IPS-18a (cell line): ENCODE measurements at regions not wholly inside any gene's neighbourhood (a gene's known extent, or its start where the extent isn't known, plus 50 kb on each side); places are given as distances from the start of the nearest gene placed in this dataset.
"Not testable (repeated sequence)": the region's sequence is repeated elsewhere in the genome, so short reads cannot be mapped to it uniquely, and the experiment has no call there.

Experiments
- H3K27ac ChIP-seq: one replicate; pipeline ENCODE4 v1.5.1; 2013; ENCODE audit warnings: low read length
- H3K27me3 ChIP-seq: one replicate; pipeline ENCODE4 v1.6.1; 2013; ENCODE audit warnings: mild to moderate bottlenecking, low read length; ENCODE audit not compliant: control insufficient read depth, insufficient read depth
- H3K36me3 ChIP-seq: one replicate; pipeline ENCODE4 v1.6.1; 2013; ENCODE audit warnings: low read depth, low read length; ENCODE audit not compliant: control insufficient read depth
- H3K4me1 ChIP-seq: one replicate; pipeline ENCODE4 v1.6.1; 2013; ENCODE audit warnings: low read depth, low read length; ENCODE audit not compliant: control insufficient read depth
- H3K4me3 ChIP-seq: one replicate; pipeline ENCODE4 v1.5.1; 2013; ENCODE audit warnings: low read length
- H3K9ac ChIP-seq: one replicate; pipeline ENCODE4 v1.6.1; 2013; ENCODE audit warnings: mild to moderate bottlenecking, low read length, moderate library complexity
- H3K9me3 ChIP-seq: one replicate; pipeline ENCODE4 v1.6.1; 2013; ENCODE audit warnings: low read depth, low read length; ENCODE audit not compliant: control insufficient read depth

DNA sequence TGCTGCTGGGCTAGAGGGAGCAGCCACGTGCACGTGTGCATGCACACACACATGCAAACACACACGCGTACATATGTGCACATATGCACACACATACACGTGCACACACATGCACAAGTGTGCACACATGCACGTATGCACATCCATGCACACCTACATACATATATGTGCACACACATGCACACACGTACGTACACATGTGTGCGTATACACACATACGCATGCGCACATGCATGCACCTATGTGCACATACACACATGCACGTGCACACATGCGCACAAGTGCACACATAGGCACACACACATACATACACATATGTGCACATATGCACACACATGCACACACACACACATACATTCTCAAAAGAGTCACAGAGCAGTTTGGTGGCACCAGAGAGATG is 85.9 kb upstream of the SLC25A33 start:
- Histone ChIP-seq H3K27ac (no peak overlapping the region), H3K9me3 (no peaks in the 10 kb centered on the region), H3K9ac (no peak overlapping the region), H3K36me3 (no peaks in the 10 kb centered on the region), H3K27me3 (no peaks in the 10 kb centered on the region), H3K4me1 (peaks cover 7% of the 10 kb centered on the region), H3K4me3 (no peak overlapping the region)

DNA sequence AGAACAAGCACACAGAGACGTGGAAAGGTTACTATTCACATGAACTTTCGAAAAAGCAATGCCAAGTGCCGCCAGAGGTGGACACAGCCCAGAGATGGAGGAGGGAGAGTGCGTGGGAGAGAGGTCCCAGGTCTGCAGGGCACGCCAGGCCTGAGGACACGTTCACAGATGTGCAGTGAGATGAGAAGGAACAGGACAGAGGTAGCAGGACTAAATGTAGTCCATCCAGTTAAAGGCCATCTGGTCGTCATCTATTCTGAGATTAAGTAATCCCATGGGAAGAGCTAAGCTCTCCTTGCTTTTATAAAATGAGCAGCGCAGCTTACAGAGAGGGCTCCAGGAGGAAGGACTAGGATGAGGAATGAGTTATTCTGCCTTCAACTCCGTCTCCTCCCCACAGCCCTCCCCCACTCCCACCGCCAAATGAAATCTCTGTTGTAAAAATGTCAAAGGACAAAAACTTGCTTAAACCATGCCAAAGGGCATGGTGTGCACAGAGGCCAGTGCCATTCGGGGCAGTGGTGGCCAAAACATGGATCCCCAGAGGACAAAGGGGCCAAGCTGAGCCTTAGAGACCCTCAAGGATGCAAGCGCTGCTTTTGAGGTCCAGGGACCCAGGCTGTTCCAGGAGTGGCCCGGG is 85.4 kb upstream of the SLC25A33 start:
- no peak overlapping the region for H3K4me3 ChIP-seq
- no peak overlapping the region for H3K9ac ChIP-seq
- no peaks in the 10 kb centered on the region for H3K36me3 ChIP-seq
- H3K27ac ChIP-seq = no peak overlapping the region
- H3K4me1 ChIP-seq = peaks cover 2% of the 10 kb centered on the region
- no peaks in the 10 kb centered on the region for H3K27me3 ChIP-seq
- H3K9me3 ChIP-seq = no peaks in the 10 kb centered on the region

DNA sequence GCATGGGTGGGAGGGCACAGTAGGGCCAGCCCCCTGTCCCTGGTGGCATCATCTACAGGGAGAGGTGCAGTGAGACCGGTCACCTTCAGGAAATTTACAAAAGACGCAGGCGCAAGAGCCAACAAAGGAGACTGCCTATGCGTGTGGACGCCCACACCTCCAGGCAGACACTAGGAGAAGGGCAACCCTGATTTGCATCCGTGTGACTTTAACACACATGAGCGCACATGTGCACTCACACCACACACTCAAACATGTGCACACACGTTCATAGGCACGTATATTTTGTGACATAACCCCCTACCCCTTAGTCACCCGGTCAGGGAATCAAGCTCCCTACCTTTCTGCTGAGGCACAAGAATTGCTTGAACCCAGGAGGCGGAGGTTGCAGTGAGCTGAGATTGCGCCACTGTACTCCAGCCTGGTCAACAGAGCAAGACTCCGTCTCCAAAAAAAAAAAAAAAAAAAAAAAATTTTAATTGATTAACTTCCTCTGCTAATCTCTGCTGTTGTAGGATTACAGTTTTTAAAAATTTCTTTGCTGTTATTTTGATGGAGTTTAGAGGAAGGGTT is 84.7 kb upstream of the SLC25A33 start:
- Histone ChIP-seq H3K27me3 (no peaks in the 10 kb centered on the region), H3K36me3 (no peaks in the 10 kb centered on the region), H3K9ac (no peak overlapping the region), H3K4me1 (no peaks in the 10 kb centered on the region), H3K27ac (no peak overlapping the region), H3K9me3 (no peaks in the 10 kb centered on the region), H3K4me3 (no peak overlapping the region)

DNA sequence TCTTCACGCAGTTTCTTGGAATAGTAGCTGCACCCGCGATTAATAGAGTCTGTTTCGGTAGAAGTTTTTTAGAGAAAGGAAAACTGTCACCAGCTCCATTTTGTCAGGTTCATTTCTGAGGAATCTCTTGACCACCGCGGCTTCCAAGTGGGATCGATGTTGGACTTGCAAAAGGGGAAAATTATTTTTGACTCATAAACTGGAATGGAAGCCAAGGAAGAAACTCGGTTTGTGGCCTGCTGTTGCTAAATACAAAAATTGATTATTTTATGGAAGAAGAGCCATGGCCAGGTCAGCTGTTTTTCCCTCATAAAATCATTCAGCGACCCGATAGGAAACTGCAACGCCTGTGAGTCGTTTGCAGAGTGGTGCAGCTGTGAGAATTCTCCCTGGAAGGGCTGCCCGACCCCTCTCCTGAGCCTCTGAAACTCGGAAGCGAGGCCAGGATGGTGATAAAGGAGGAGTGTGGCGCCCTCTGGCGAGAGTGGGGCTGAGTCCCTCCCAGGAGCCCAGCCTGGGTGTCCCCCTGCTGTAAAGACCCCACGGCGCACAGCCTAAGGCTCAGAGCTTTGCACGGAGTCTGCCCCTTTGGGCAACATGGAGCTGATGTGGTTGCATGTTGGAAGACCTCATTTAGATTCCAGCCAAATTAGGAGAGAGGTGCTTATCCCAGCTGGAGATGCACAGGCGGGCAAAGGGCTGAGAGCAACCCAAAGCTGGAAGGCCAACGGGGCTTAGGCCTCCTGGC is 83.6 kb upstream of the SLC25A33 start:
- H3K9me3 ChIP-seq = no peaks in the 10 kb centered on the region
- no peak overlapping the region for H3K9ac ChIP-seq
- no peaks in the 10 kb centered on the region for H3K4me1 ChIP-seq
- H3K4me3 ChIP-seq = no peak overlapping the region
- no peaks in the 10 kb centered on the region for H3K36me3 ChIP-seq
- H3K27me3 ChIP-seq = no peaks in the 10 kb centered on the region
- no peak overlapping the region for H3K27ac ChIP-seq

DNA sequence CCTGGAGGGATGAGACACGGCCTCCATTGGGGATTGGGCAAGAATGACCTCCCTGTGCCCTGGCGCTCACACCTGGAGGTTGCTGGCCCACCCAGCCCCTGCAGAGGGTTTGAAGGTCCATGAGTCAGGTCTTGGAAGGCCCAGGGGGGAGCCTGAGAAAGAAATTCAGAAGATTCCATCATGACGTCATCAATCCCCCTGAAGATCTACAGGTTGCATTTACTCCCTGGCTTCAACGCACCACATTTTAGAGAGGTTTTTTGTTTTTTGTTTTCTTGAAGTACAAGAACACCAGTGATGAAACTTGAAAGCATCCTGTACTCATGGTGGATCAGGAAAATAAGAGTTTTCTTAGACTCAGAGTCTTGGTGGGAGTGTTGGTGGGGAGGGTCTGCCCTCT is 82.4 kb upstream of the SLC25A33 start:
- no peak overlapping the region for H3K9ac ChIP-seq
- no peak overlapping the region for H3K4me3 ChIP-seq
- no peak overlapping the region for H3K27ac ChIP-seq
- no peaks in the 10 kb centered on the region for H3K4me1 ChIP-seq
- no peaks in the 10 kb centered on the region for H3K36me3 ChIP-seq
- no peaks in the 10 kb centered on the region for H3K9me3 ChIP-seq
- no peaks in the 10 kb centered on the region for H3K27me3 ChIP-seq

DNA sequence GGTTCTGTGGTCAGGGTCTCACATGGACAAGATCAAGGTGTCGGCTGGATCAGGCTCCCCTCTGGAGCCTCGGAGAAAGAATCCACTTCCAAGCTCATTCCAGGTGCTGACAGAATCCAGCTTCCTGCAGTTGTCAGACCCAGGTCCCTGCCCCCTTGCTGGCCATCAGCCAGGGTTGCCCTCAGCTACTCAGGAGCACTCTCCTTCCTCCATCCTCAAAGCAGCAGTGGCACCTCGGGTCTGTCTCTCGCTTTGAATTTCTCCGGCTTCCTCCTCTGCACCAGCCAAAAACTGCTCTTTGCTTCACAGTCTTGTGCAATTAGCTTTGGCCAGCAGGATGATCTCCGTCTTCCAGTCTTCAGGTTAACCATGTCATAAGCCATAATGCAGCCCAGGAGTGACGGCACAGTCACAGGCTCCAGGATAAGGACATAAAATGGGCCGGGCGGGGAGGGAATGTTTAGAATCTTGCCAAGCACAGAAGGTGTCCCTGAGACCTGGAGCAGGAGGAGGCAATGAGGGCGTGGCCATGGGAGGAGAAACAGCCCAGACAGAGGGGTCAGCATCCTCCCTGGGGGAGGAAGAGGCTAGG is 79.4 kb upstream of the SLC25A33 start:
- Histone ChIP-seq H3K27ac (no peak overlapping the region), H3K36me3 (no peaks in the 10 kb centered on the region), H3K4me1 (no peaks in the 10 kb centered on the region)

DNA sequence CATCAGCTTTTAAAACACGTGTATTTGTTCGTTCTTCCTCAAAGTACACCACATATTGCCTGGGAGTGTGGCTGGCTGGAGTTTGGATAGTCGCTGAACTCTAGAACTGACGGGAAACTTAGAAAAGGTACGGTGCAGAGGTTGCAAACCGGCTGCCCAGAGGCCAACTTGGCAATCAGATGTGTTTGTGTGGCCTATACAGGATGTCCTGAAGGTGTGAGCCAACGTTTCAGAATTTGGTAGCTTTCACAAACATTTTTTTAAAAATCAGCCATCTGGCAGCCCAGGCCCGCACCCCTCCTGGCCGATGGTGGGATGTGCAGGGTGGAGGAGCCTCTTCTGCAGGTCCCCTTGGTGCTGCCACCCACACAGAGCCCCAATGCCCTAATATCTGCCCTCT is 73.6 kb upstream of the SLC25A33 start:
- Histone ChIP-seq H3K4me1 (no peaks in the 10 kb centered on the region), H3K27me3 (no peaks in the 10 kb centered on the region), H3K36me3 (no peaks in the 10 kb centered on the region), H3K27ac (no peak overlapping the region), H3K9ac (no peak overlapping the region), H3K9me3 (no peaks in the 10 kb centered on the region), H3K4me3 (no peak overlapping the region)

More for the DNA sequence above, 79.4 kb upstream of the SLC25A33 start:
- H3K27me3 ChIP-seq = no peaks in the 10 kb centered on the region
- no peaks in the 10 kb centered on the region for H3K9me3 ChIP-seq
- no peak overlapping the region for H3K9ac ChIP-seq
- H3K4me3 ChIP-seq = no peak overlapping the region

DNA sequence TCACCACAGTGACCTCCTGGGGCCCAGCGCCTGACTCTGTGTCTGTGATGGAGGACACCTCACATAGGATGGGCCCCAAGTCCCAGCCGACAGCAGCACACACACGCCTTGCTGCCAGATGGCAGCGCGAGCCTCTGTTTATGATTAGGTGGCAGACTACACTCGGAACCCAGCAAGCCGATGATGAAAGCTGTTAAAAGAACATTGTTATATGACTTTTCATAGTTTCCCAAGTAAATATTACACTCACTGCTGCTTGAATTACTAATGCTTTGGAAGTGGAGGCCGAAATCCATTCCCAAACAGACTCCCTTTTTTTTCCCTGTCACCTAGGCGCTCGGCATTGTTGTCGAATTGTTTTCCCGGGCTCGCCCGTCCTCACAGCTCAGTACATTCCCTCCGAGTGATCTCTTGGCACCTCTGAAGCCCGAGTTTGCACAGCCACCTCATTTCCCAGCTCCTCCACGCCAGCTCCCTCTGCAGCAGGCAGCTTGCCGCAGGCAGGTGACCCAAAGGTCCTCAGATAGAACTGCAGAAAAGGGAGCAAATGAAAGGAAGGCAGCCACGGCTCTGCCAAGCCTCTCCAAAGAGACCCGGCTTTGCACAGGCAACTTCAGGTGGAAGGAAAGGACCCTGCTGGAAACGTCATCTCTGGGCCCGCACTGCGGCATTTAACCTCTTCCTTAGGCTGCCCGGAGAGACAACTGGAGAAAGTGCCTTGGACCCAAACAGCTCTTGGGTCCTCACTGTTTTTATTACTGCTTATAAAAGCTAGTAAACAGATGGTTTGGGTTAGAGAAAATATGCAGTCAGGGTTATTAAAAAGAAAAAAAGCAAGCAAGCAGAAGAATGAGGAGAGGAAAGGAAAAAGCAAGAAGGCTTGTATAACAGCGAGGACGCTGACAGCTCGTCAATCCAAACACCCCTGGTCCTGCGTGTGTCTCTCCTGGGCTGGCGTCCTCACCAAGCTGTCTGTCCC is 72.2 kb upstream of the SLC25A33 start:
- Histone ChIP-seq H3K9me3 (no peaks in the 10 kb centered on the region), H3K36me3 (no peaks in the 10 kb centered on the region), H3K4me3 (no peak overlapping the region), H3K27ac (no peak overlapping the region), H3K27me3 (no peaks in the 10 kb centered on the region), H3K9ac (no peak overlapping the region), H3K4me1 (no peaks in the 10 kb centered on the region)

DNA sequence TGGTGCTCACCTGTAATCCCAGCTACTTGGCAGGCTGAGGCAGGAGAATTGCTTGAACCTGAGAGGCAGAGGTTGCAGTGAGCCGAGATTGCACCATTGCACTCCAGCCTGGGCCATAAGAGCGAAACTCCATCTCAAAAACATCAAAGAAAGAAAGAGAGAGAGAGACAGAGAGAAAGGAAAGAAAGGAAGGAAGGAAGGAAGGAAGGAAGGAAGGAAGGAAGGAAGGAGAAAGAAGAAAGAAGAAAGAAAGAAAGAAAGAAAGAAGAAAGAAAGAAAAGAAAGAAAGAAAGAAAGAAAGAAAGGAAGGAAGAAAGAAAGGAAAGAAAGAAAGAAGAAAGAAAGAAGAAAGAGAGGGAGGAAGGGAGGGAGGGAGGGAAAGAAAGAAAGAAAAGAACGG is 69.4 kb upstream of the SLC25A33 start:
- not testable (repeated sequence) for H3K27me3 ChIP-seq

DNA sequence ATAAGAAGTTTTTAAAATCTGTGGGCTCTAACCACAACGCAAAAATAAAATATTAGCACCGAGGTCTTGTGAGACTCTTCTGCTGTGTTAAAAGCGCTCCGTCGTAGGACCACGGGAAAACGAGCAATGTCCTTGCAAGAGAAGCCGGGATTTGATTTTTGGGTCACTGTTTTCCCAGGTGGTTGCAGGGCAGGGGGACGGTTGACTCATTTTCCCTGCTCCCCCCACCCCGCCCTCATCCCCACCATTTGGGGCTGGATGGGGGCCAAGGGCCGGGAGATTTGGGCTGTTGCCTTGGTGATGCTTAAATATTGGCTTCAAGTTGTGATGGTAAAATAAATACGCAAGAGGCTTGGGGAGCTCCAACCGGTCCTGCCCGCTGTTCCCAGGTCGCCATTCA is 67.6 kb upstream of the SLC25A33 start:
- Histone ChIP-seq H3K9ac (no peak overlapping the region), H3K4me3 (no peak overlapping the region), H3K4me1 (no peaks in the 10 kb centered on the region), H3K27me3 (no peaks in the 10 kb centered on the region), H3K36me3 (no peaks in the 10 kb centered on the region), H3K9me3 (no peaks in the 10 kb centered on the region), H3K27ac (no peak overlapping the region)

More for the DNA sequence above, 69.4 kb upstream of the SLC25A33 start:
- H3K36me3 ChIP-seq, H3K4me3 ChIP-seq, H3K9me3 ChIP-seq, H3K9ac ChIP-seq, H3K27ac ChIP-seq, H3K4me1 ChIP-seq: not testable (repeated sequence)
